Panc1 (cell line): ENCODE measurements at regions not wholly inside any gene's neighbourhood (a gene's known extent, or its start where the extent isn't known, plus 50 kb on each side); places are given as distances from the start of the nearest gene placed in this dataset.

Experiments
- ATAC-seq: fragments of 200-7000 bp; cut with Tn5 transposase; 2 replicates; pipeline ENCODE4 v1.9.1; 2020; ENCODE audit warnings: mild to moderate bottlenecking, moderate library complexity
- BruUV-seq: library from RNA; stranded (reverse); fragments of 400-500 nt; replicated peaks from 2 replicates; lab custom pipeline; 2021; lab: Mats Ljungman, UMichigan
- CTCF ChIA-PET: fragments of 300-600 bp; sonication (Branson Sonifier 250); formaldehyde crosslinking; loops from one replicate; lab custom pipeline; 2022; ENCODE audit warnings: antibody characterized with exemption; lab: Charles Lee
- POLR2A ChIA-PET: fragments of 300-600 bp; sonication (Branson Sonifier 250); formaldehyde crosslinking; loops from one replicate; lab custom pipeline; 2022; ENCODE audit warnings: antibody characterized with exemption; lab: Charles Lee
- DNase-seq: peaks from one replicate; pipeline ENCODE4 v3.0.0-alpha.2; 2010; ENCODE audit warnings: low read depth, low spot score
- H3K27ac ChIP-seq: 2 replicates; pipeline ENCODE4 v1.5.1; 2011; ENCODE audit warnings: mild to moderate bottlenecking, low read length, inconsistent platforms
- H3K27me3 ChIP-seq: fragments of 200-500 bp; sonication (Bioruptor generic); 2 replicates; pipeline ENCODE4 v1.6.0; 2014; ENCODE audit warnings: low read length, inconsistent platforms; ENCODE audit not compliant: control insufficient read depth, insufficient read depth
- H3K36me3 ChIP-seq: fragments of 200-500 bp; sonication (Bioruptor generic); 2 replicates; pipeline ENCODE4 v1.5.1; 2014; ENCODE audit warnings: inconsistent platforms, mild to moderate bottlenecking, low read length, moderate library complexity; ENCODE audit not compliant: control insufficient read depth, insufficient read depth
- H3K4me1 ChIP-seq: 2 replicates; pipeline ENCODE4 v1.5.1; 2011; ENCODE audit warnings: inconsistent platforms, mild to moderate bottlenecking, low read length, moderate library complexity; ENCODE audit not compliant: control insufficient read depth, insufficient read depth
- H3K4me3 ChIP-seq, 2 experiments: 2 replicates each; pipeline ENCODE4 v1.5.1; 2011 to 2012; ENCODE audit warnings: low read depth in 2 of 2, low read length in 2 of 2, mild to moderate bottlenecking in 2 of 2, inconsistent platforms in 1 of 2, moderate library complexity in 1 of 2
- H3K9me3 ChIP-seq: fragments of 200-500 bp; sonication (Bioruptor generic); 2 replicates; pipeline ENCODE4 v1.5.1; 2014; ENCODE audit warnings: low read depth, mild to moderate bottlenecking, inconsistent platforms, low read length, moderate library complexity; ENCODE audit not compliant: control insufficient read depth, insufficient read depth
- POLR2AphosphoS5 ChIP-seq: IDR thresholded peaks from 2 replicates; pipeline ENCODE4 v1.6.1; 2012; ENCODE audit warnings: mild to moderate bottlenecking, low read depth, low read length, moderate library complexity
- SIN3A ChIP-seq: IDR thresholded peaks from 2 replicates; pipeline ENCODE4 v1.6.1; 2012; ENCODE audit warnings: low read depth, mild to moderate bottlenecking, low read length, moderate library complexity, borderline replicate concordance; ENCODE audit not compliant: insufficient read depth
- TCF7L2 ChIP-seq: IDR thresholded peaks from 2 replicates; pipeline ENCODE4 v1.6.1; 2011; ENCODE audit warnings: mild to moderate bottlenecking, low read depth, low read length, inconsistent platforms
- in situ Hi-C: cut with HindIII; loops from 2 replicates; pipeline ENCODE4 v1.10.0; 2016; ENCODE audit warnings: low sequenced_read_pairs, low pct_unique_long_range_greater_than_20kb
- intact Hi-C: fragments of 100-400 bp; cut with micrococcal nuclease; formaldehyde crosslinking; loops from one replicate; pipeline ENCODE4 v1.10.0; 2022; ENCODE audit not compliant: unreplicated experiment
- TF ChIP-seq, protein P1 (sequence below), 2 experiments: IDR thresholded peaks; 2 replicates each; pipeline ENCODE4 v1.6.1; 2011 to 2012; ENCODE audit warnings: low read depth in 2 of 2, control low read depth in 1 of 2, low read length in 1 of 2, mild to moderate bottlenecking in 1 of 2, moderate library complexity in 1 of 2; ENCODE audit not compliant: insufficient read depth in 1 of 2
- TF ChIP-seq, protein P2 (sequence below): fragments of 450-650 bp; IDR thresholded peaks from 2 replicates; pipeline ENCODE4 v1.5.1; 2017; ENCODE audit warnings: mild to moderate bottlenecking

GRCh38 chr15:25106209-25106608 lies 151.4 kb downstream of the SNRPN start:
- no peak overlapping the region for H3K4me3 ChIP-seq
- ChIA-PET POLR2A (no interaction called here), CTCF (no interaction called here)
- in situ Hi-C loops: no loop called here
- H3K4me1 ChIP-seq: no peaks in the 10 kb centered on the region
- no TSS peak for BruUV-seq
- DNase-seq: no peak
- H3K27me3 ChIP-seq: no peaks in the 10 kb centered on the region
- peaks cover 7% of the 10 kb centered on the region; the same call in 1 of the 2 replicates for H3K9me3 ChIP-seq
- TF ChIP-seq POLR2AphosphoS5 (no peak), TCF7L2 (no peak), SIN3A (no peak)
- TF ChIP-seq, protein P1, sequence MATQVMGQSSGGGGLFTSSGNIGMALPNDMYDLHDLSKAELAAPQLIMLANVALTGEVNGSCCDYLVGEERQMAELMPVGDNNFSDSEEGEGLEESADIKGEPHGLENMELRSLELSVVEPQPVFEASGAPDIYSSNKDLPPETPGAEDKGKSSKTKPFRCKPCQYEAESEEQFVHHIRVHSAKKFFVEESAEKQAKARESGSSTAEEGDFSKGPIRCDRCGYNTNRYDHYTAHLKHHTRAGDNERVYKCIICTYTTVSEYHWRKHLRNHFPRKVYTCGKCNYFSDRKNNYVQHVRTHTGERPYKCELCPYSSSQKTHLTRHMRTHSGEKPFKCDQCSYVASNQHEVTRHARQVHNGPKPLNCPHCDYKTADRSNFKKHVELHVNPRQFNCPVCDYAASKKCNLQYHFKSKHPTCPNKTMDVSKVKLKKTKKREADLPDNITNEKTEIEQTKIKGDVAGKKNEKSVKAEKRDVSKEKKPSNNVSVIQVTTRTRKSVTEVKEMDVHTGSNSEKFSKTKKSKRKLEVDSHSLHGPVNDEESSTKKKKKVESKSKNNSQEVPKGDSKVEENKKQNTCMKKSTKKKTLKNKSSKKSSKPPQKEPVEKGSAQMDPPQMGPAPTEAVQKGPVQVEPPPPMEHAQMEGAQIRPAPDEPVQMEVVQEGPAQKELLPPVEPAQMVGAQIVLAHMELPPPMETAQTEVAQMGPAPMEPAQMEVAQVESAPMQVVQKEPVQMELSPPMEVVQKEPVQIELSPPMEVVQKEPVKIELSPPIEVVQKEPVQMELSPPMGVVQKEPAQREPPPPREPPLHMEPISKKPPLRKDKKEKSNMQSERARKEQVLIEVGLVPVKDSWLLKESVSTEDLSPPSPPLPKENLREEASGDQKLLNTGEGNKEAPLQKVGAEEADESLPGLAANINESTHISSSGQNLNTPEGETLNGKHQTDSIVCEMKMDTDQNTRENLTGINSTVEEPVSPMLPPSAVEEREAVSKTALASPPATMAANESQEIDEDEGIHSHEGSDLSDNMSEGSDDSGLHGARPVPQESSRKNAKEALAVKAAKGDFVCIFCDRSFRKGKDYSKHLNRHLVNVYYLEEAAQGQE (IDR thresholded peaks at IDR 0.05; ENCODE audit: insufficient read depth in 1 of 2, low read depth in 2 of 2, low read length in 1 of 2): no peak
- TF ChIP-seq, protein P2, sequence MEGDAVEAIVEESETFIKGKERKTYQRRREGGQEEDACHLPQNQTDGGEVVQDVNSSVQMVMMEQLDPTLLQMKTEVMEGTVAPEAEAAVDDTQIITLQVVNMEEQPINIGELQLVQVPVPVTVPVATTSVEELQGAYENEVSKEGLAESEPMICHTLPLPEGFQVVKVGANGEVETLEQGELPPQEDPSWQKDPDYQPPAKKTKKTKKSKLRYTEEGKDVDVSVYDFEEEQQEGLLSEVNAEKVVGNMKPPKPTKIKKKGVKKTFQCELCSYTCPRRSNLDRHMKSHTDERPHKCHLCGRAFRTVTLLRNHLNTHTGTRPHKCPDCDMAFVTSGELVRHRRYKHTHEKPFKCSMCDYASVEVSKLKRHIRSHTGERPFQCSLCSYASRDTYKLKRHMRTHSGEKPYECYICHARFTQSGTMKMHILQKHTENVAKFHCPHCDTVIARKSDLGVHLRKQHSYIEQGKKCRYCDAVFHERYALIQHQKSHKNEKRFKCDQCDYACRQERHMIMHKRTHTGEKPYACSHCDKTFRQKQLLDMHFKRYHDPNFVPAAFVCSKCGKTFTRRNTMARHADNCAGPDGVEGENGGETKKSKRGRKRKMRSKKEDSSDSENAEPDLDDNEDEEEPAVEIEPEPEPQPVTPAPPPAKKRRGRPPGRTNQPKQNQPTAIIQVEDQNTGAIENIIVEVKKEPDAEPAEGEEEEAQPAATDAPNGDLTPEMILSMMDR: no peak
- intact Hi-C loops: no loop called here
- H3K27ac ChIP-seq: no peak overlapping the region
- ATAC-seq: no peak
- peaks cover 4% of the 10 kb centered on the region; the same call in 1 of the 2 replicates for H3K36me3 ChIP-seq

- Histone ChIP-seq H3K27me3 (no peaks in the 10 kb centered on the region), H3K36me3 (no peaks in the 10 kb centered on the region), H3K27ac (no peak overlapping the region), H3K4me3 (no peak overlapping the region), H3K9me3 (no peaks in the 10 kb centered on the region), H3K4me1 (no peaks in the 10 kb centered on the region)
- POLR2A ChIA-PET: no interaction called here
- intact Hi-C loops (no loop called here), in situ Hi-C loops (no loop called here)
- TF ChIP-seq POLR2AphosphoS5: no peak
- no peak for TF ChIP-seq SIN3A
- TF ChIP-seq, protein P1 (IDR thresholded peaks at IDR 0.05; ENCODE audit: insufficient read depth in 1 of 2, low read depth in 2 of 2, low read length in 1 of 2): no peak
- no peak for TF ChIP-seq TCF7L2
- TF ChIP-seq, protein P2: no peak
- DNase-seq (no peak), ATAC-seq (no peak)
- CTCF ChIA-PET: no interaction called here
- BruUV-seq: no TSS peak
Measured at GRCh38 chr15:25133804-25134203, 179.0 kb downstream of the SNRPN start.
